GM23338 (cell line): ENCODE measurements at regions not wholly inside any gene's neighbourhood (a gene's known extent, or its start where the extent isn't known, plus 50 kb on each side); places are given as distances from the start of the nearest gene placed in this dataset.

Source experiments
- ATAC-seq: fragments of 200-7000 bp; cut with Tn5 transposase; 3 replicates; pipeline ENCODE4 v1.9.1; 2020
- DNase-seq: peaks from one replicate; pipeline ENCODE4 v3.0.0-alpha.2; 2015; ENCODE audit warnings: low spot score
- H2AFZ ChIP-seq: fragments of 200-600 bp; sonication (generic); 2 replicates; pipeline ENCODE4 v1.8.0; 2016; ENCODE audit warnings: antibody characterized with exemption, mild to moderate bottlenecking, moderate library complexity
- H3F3A ChIP-seq: fragments of 200-600 bp; sonication (generic); replicated peaks from 2 replicates; pipeline ENCODE4 v1.8.0; 2017; ENCODE audit warnings: antibody characterized with exemption, mixed run types, low read depth
- H3K27ac ChIP-seq: fragments of 200-600 bp; sonication (generic); 2 replicates; pipeline ENCODE4 v1.6.1; 2016; ENCODE audit warnings: low read depth
- H3K27me3 ChIP-seq: fragments of 200-600 bp; sonication (generic); 2 replicates; pipeline ENCODE4 v1.8.0; 2016; ENCODE audit warnings: mild to moderate bottlenecking, mixed run types, moderate library complexity; ENCODE audit not compliant: insufficient read depth
- H3K36me3 ChIP-seq: fragments of 200-600 bp; sonication (generic); 2 replicates; pipeline ENCODE4 v1.8.0; 2016; ENCODE audit warnings: mild to moderate bottlenecking; ENCODE audit not compliant: insufficient read depth
- H3K4me1 ChIP-seq: fragments of 200-600 bp; sonication (generic); 2 replicates; pipeline ENCODE4 v1.8.0; 2016; ENCODE audit warnings: mild to moderate bottlenecking, moderate library complexity; ENCODE audit not compliant: insufficient read depth
- H3K4me2 ChIP-seq: fragments of 200-600 bp; sonication (generic); 2 replicates; pipeline ENCODE4 v1.7.1; 2017; ENCODE audit warnings: mixed run types
- H3K4me3 ChIP-seq: fragments of 200-600 bp; sonication (generic); 2 replicates; pipeline ENCODE4 v1.6.1; 2016; ENCODE audit warnings: mixed run types
- H3K79me2 ChIP-seq: fragments of 200-600 bp; sonication (generic); replicated peaks from 2 replicates; pipeline ENCODE4 v1.8.0; 2017; ENCODE audit warnings: mild to moderate bottlenecking; ENCODE audit not compliant: insufficient read depth
- H3K9me2 ChIP-seq: fragments of 200-600 bp; sonication (generic); 2 replicates; pipeline ENCODE4 v1.8.0; 2017; ENCODE audit not compliant: insufficient read depth
- H4K20me1 ChIP-seq: fragments of 200-600 bp; sonication (generic); replicated peaks from 2 replicates; pipeline ENCODE4 v1.8.0; 2017; ENCODE audit warnings: mild to moderate bottlenecking; ENCODE audit not compliant: insufficient read depth
- H3K27ac Mint-ChIP-seq: 2 replicates; pipeline ENCODE4 v1.8.0; 2020; ENCODE audit warnings: inconsistent platforms, mild to moderate bottlenecking, moderate library complexity, mixed read lengths
- H3K27me3 Mint-ChIP-seq: 3 replicates; pipeline ENCODE4 v1.8.0; 2022; ENCODE audit warnings: low read depth, mild to moderate bottlenecking, moderate library complexity, mixed read lengths, inconsistent platforms; ENCODE audit not compliant: insufficient read depth, poor library complexity
- H3K36me3 Mint-ChIP-seq: 3 replicates; pipeline ENCODE4 v1.8.0; 2021; ENCODE audit warnings: low read depth, mild to moderate bottlenecking, inconsistent platforms, moderate library complexity, mixed read lengths
- H3K4me1 Mint-ChIP-seq: 3 replicates; pipeline ENCODE4 v1.8.0; 2020; ENCODE audit warnings: mild to moderate bottlenecking, inconsistent platforms, mixed read lengths
- H3K4me3 Mint-ChIP-seq: 3 replicates; pipeline ENCODE4 v1.8.0; 2021; ENCODE audit warnings: moderate library complexity, mild to moderate bottlenecking, inconsistent platforms, mixed read lengths
- H3K9me3 Mint-ChIP-seq: 3 replicates; pipeline ENCODE4 v1.8.0; 2020; ENCODE audit warnings: moderate library complexity, mild to moderate bottlenecking, inconsistent platforms, mixed read lengths
- CREB1 ChIP-seq: fragments of 250-450 bp; sonication (Bioruptor Pico); IDR thresholded peaks from 2 replicates; pipeline ENCODE4 v1.5.0; 2020; ENCODE audit warnings: low read depth, mild to moderate bottlenecking, moderate library complexity
- EZH2 ChIP-seq: fragments of 200-600 bp; sonication (generic); IDR thresholded peaks from one replicate; pipeline ENCODE4 v1.8.0; 2017; ENCODE audit warnings: antibody characterized with exemption, mild to moderate bottlenecking, low read depth; ENCODE audit not compliant: unreplicated experiment
- EZH2phosphoT487 ChIP-seq: fragments of 200-600 bp; sonication (generic); IDR thresholded peaks from one replicate; pipeline ENCODE4 v1.8.1; 2018; ENCODE audit warnings: antibody characterized with exemption; ENCODE audit not compliant: unreplicated experiment
- POLR2AphosphoS5 ChIP-seq: IDR thresholded peaks from 2 replicates; pipeline ENCODE4 v1.6.1; 2016; ENCODE audit warnings: antibody characterized with exemption, low read depth
- STAT1 ChIP-seq: IDR thresholded peaks from one replicate; pipeline ENCODE4 v1.6.1; 2016; ENCODE audit warnings: antibody characterized with exemption; ENCODE audit not compliant: unreplicated experiment
- ZNF114 ChIP-seq: fragments of 250-450 bp; sonication (Bioruptor Pico); IDR thresholded peaks from 2 replicates; pipeline ENCODE4 v1.5.0; 2020; ENCODE audit warnings: mild to moderate bottlenecking, moderate library complexity
- ZNF462 ChIP-seq: fragments of 250-450 bp; sonication (Bioruptor Pico); IDR thresholded peaks from 2 replicates; pipeline ENCODE4 v1.5.0; 2020; ENCODE audit warnings: mild to moderate bottlenecking, moderate library complexity
- TF ChIP-seq, protein P1 (sequence below), 2 experiments: fragments of 200-600 bp in 1 of 2; sonication (generic) in 1 of 2; conservative IDR thresholded peaks; 2 replicates each; pipeline versions ENCODE4 v1.5.1 to v1.6.1; 2016 to 2017; ENCODE audit warnings: antibody characterized with exemption in 2 of 2, low read depth in 2 of 2, mild to moderate bottlenecking in 2 of 2, moderate library complexity in 1 of 2
- TF ChIP-seq, protein P2 (sequence below): IDR thresholded peaks from 2 replicates; pipeline ENCODE4 v1.6.1; 2016; ENCODE audit warnings: antibody characterized with exemption

DNA sequence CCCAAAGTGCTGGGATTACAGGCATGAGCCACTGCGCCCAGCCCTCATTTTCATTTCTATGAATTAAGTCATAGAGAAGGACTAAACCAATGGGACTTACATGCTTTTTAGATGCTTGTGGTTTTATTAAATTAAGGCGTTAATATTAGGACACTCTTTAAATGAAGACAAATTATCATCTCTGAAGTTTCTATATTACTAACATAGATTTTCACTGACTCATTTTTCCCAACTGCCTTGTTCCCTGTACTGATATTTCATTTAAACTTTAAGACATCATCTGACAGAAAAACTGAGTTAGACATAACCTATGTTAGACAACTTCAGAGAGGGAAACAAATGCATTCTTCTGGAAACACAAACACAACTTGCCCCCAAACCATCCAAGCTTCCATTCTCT, 99.8 kb downstream of the BTG1 start:
- DNase-seq (no peak), ATAC-seq (no peak)
- Histone ChIP-seq H3K79me2 (no peaks in the 10 kb centered on the region), H3K9me2 (0 out of 2 replicates have a peak, but pooled peaks cover 3% of the 10 kb centered on the region), H3K4me3 (no peak overlapping the region), H3F3A (no peaks in the 10 kb centered on the region), H3K27ac (no peak overlapping the region), H2AFZ (no peak overlapping the region), H3K36me3 (no peaks in the 10 kb centered on the region), H3K4me1 (peaks cover 6% of the 10 kb centered on the region), H3K27me3 (no peaks in the 10 kb centered on the region), H3K4me2 (no peak overlapping the region), H4K20me1 (no peaks in the 10 kb centered on the region)
- no peak for TF ChIP-seq EZH2phosphoT487
- no peak for TF ChIP-seq POLR2AphosphoS5
- TF ChIP-seq EZH2: no peak
- TF ChIP-seq CREB1: no peak
- TF ChIP-seq, protein P1, sequence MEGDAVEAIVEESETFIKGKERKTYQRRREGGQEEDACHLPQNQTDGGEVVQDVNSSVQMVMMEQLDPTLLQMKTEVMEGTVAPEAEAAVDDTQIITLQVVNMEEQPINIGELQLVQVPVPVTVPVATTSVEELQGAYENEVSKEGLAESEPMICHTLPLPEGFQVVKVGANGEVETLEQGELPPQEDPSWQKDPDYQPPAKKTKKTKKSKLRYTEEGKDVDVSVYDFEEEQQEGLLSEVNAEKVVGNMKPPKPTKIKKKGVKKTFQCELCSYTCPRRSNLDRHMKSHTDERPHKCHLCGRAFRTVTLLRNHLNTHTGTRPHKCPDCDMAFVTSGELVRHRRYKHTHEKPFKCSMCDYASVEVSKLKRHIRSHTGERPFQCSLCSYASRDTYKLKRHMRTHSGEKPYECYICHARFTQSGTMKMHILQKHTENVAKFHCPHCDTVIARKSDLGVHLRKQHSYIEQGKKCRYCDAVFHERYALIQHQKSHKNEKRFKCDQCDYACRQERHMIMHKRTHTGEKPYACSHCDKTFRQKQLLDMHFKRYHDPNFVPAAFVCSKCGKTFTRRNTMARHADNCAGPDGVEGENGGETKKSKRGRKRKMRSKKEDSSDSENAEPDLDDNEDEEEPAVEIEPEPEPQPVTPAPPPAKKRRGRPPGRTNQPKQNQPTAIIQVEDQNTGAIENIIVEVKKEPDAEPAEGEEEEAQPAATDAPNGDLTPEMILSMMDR (conservative IDR thresholded peaks at IDR 0.05; ENCODE audit: low read depth in 2 of 2): no peak
- TF ChIP-seq, protein P2, sequence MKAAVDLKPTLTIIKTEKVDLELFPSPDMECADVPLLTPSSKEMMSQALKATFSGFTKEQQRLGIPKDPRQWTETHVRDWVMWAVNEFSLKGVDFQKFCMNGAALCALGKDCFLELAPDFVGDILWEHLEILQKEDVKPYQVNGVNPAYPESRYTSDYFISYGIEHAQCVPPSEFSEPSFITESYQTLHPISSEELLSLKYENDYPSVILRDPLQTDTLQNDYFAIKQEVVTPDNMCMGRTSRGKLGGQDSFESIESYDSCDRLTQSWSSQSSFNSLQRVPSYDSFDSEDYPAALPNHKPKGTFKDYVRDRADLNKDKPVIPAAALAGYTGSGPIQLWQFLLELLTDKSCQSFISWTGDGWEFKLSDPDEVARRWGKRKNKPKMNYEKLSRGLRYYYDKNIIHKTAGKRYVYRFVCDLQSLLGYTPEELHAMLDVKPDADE: no peak
- no peak for TF ChIP-seq ZNF462
- no peak for TF ChIP-seq STAT1
- TF ChIP-seq ZNF114 (CRISPR knock-in tag): no peak
- no peaks in the 10 kb centered on the region for H3K36me3 Mint-ChIP-seq
- H3K9me3 Mint-ChIP-seq: peaks cover 5% of the 10 kb centered on the region; the same call in 2 of the 3 replicates
- H3K27ac Mint-ChIP-seq: no peak overlapping the region
- H3K4me3 Mint-ChIP-seq: no peak overlapping the region
- H3K27me3 Mint-ChIP-seq: no peaks in the 10 kb centered on the region
- peaks cover 15% of the 10 kb centered on the region for H3K4me1 Mint-ChIP-seq
